OCI-M2 (cell line): ENCODE measurements at regions not wholly inside any gene's neighbourhood (a gene's known extent, or its start where the extent isn't known, plus 50 kb on each side); places are given as distances from the start of the nearest gene placed in this dataset.

Source experiments
- DNase-seq: peaks from one replicate; lab custom pipeline; 2025; ENCODE audit not compliant: unreplicated experiment; lab: John Stamatoyannopoulos, UW

DNA sequence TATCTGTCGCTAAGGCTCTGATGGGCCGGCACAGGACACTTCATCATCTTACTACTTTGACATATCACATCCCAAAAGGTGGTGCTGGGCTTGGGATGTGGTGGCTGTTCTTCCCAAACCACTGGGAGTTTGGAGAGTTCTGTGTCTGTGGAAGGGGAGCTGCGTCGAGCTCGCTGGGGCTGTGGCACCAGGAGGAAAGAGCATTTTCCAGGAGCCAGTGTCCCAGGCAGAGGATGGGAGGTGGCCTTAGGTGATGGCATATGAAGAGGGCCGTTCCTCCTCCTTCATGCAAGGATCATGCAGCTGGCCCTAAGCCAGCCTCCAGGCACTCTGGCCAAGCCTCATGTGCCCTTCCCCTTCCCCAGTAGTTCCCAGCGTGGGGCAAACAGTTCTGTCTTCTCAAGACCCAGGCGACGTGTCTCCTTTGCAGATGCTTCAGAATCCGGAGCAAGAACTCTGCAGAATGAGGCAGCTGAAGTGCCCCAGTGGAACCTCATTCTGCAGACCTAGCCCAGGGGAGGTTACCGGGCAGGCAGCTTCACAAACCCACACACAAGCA lies 89.4 kb upstream of the TNRC6C start:
- DNase-seq = no peak

DNA sequence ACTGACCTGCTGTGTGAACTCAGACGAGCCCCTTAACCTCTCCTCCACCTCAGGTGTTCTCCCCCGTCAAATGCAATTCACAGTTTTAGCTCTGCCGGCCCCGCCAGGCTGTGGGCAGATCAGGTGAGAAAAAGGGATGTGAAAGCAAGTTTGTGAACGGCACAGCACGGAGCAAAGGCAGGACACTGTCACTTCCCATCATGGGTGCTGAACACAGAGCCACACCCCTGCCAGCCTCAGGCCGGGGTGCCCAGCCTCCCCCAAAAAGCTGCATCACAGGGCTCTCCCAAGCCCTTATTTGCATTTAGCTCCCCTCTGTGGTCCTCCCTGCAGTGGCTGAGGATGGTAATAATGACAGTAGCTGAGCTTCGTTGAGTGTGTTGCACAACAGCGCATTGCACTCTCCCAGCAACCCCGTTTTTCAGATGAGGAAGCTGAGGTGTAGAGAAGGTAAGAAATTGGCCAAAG lies 88.8 kb upstream of the TNRC6C start:
- no peak for DNase-seq

DNA sequence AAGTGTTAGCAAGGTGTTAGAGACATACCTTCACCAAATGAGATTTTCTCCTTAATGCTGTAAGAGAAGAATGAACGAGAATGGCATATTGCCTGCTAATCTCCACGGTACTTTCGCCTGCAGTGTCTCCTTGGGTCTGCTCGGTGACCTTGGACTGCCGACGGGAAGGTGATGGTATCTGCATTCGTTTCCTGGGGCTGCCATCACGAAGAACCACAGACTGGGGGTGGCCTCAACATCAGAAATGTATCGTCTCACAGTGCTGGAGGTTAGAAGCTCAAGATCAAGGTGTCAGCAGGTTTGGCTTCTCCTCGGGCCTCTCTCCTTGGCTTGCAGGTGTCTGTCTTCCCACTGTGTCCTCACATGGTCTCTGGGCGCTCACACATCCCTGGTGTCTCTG lies 86.3 kb upstream of the TNRC6C start:
- no peak for DNase-seq

DNA sequence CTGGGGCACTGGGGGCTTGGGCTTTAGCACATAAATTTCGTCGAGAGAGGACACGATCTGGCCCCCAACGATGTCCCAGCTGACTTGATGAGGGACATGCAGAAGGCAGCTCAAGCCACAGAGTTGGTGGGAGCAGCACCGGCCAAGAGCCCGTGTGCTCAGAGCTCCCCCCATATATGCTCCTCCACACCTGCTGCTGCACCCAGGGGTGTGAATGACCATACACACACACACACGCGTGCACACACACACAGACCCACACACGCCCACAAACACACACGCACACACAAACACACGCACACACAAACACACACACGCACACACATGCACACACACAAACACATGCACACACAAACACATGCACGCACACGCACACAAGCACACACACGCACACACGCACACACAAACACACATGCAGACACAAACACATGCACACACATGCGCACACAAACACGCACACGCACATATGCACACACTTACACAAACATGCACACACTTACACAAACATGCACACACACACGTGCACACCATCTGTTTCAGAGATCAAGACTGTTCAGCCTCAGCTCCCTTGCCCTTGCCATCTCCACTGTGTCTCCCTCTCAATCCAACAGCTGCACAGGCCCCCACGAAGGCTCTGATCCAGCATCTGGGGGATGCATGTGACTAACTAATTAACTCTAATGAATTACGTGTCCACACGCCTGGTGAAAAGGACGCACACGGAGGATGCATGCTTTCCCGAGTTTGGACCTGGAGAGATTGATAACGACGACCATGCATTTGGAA lies 85.6 kb upstream of the TNRC6C start:
- DNase-seq = no peak

DNA sequence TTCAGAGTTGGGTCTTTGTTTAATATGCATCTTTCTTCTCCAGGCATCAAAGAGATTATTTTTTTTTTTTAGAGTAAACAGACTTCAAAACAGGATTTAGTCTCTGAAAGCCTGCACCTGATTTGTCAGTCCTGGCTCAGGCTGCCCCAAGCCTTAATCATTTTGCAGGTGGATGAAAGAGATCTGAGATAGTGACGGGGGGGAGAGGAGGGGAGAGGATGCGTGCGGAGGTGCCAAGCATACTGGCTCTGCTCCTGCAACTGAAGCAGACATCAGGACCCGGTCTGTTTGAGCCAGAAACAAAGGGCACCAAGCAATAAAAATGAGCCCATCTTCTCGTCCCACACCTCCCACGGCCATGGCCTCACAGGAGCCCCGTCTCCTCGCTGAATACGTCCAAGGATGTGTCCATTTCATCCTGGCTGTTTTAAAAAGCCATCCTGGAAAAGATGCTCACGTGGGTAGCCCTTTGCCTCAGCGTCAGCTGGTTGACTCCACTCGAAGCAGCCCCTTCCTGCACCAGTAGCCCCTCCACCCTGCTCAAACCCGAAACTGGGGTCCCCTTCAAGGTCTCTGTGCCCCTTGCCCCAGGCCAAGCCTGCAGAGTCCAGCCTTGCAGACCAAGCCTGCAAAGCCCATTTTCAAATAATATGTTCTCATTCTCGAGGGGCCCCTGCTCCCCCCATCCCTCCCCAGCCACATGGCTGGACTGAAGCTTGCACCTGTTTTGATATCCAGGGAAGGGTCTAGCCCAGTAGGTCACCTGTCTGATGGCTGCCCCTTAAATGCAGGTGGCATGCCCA lies 84.8 kb upstream of the TNRC6C start:
- no peak for DNase-seq

DNA sequence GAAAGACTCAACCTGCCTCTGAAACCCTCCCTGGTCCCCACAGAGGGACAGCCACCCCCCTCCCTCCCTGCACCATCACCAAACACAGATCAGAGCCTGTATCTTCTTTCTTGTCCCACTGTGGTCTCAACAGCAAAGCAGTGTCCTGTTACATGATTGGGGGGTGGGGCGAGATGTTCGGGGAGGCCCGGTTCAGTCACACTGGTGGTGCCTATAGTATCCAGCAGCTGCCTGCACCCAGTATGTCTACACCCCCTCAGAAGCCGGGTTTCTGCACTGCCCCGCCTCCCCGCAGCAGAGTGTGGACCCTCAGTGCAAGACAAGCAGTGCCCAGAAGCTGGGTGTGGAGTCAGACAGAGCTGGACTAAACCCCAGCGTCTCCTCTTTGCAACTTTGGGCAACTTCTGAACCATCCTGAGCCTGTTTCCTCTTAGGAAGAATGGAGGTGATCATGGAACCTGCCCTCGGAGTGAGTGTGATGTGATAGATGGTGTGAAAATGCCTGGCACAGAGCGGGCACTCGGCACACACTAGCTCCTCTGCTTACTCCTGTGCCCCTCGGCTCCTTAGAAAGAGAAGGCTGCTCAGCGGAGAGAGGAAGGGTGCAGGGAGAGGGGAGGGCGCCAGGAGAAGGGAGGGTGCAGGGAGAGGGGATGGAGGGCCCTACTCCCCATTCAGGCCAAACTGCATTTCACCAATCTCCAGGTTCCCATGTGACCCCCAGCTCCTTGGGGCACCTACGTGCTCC lies 84.0 kb upstream of the TNRC6C start:
- no peak for DNase-seq

DNA sequence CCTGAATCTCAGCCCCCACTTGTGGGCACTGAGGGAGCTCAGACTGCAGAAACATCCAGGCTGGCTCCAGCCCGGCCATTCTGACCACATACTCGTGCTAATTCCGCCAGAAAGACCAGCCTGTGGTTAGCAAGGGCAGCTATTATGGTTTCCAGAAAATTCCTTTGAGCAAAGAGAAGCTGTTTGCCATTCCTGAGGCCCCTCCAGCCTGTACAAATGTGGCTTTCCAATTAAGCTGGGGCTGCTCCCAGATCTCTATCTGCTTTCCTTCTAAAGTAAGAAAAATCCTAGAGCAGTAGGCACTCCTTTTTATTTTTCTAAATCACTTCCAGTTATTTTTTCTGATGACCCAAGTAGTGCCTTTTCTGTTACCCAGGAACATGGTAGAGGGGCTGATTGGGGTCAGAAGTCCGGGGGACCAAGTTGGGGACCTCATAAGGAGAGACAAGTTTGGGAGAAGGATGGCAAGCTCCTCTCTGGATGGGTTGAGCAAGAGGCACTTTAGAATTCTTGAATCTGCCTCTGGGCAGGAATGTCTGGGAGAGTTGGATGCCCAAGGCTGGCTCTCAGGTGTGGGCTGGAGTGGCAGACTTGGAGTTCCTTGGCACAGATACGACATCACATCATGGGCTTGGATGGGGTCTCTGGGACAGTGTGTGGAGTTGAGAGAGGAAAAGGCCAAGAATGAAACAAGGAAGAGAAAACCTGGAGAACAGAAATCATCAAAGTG lies 83.3 kb upstream of the TNRC6C start:
- DNase-seq = no peak

DNA sequence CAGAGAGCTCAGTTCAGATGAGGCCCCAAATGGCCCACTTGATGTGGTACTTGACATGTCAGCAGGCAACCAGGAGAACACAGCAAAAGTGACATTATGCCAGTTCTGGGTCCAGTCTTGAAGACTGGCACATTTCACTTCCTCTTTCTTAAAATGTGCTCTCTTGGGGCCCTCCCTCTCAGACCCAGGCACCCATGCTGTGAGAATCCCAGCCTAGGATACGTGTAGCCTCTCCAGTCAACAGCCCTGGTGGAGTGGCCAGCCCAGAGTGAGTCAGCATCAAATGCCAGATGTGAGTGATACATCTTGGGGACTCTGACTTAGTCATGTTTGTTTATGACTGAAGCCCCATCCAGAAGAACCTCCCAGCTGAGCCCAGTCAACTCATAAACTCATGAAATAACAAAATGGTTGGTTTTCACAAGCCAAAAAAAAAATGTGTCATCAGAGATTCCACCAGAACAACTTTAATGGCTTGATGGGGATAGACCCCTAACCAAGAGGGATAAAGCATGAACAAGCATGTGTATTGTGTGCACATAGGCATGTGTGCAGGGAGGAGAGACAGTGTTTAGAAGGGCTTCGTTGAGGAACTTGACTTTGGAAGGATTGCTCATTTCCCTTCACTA lies 82.5 kb upstream of the TNRC6C start:
- DNase-seq = no peak

DNA sequence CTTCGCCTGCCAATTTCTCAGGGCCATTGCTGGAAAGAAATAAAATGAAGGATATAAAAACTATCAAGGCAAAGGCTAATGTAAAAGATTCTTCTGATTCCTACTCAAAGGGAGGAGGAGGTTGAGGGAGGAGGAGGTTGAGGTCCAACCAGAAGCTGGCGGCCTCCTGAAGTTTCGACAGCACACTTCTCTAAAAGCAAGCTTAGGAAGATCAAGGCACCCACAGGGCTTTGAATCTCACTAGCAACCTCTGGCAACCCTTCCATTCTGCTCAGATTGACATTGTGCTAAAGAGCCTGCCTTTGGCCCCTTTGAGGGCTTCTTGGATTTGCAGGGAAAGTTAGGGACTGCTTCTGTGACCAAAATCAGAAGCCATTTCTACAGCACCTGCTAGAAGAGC lies 81.5 kb upstream of the TNRC6C start:
- no peak for DNase-seq

DNA sequence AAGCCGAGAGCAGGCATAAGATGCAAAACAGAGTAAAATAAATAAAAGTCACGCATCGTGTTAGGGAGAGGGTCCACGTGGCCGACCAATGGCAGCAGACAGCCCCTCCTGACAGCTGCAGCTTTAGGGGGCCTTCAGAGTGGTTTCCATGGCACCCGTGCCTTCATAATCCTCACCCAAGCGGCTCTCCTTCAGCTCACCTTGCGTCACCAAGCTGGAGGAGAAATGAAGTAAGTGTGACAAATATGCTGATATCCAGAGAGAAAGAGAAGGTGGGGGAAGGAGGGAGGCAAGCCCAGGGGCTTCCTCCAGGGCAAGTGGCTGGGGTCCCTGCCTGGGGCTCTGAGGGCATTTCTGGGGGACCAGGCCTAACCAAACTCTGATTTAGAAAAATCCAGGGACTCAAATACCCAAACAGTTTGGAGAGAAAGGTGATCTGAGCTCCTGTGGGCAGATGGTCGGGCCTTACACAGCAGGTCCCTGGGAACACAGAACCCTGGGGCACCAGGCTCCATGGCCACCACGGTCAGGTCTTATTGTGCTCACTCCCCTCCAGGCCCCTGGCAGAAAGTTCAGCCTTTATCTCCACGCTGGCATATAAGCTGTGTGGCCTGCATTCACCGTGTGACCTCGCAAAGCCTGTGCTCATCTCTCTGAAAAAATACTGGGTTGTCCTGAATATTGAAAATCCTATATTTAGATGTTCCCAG lies 80.7 kb upstream of the TNRC6C start:
- DNase-seq = no peak

DNA sequence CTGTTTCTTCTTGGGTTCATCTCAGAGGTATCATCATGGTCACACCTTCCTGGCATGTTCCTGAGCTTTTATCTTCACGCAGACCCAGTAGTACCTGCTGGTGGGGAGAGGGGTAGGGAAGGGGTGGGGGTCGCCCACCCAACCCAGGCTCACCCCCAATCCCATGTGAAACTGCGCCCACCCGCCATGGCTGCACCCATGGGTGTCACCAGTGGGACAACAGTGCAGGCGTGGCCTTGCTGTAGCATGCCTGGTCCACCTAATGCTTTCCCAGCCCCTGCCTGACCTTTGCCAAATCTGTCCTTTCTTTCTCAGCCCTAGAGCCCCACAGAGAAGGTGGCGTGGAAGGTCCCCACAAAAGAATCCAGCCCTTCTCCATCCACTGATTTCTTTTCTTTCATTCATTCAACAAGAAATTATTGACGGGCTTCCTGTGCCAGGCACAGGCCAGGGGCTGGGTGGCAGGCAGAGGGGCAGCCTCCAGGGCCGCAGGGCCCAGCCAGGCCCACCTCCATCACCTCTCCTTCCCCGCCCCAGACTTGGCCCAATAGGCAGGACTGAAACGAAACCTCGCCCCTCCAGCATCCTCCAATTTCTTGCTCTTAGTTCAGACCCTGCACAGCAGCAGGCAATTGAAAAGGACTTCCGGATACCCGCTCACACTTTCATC lies 79.1 kb upstream of the TNRC6C start:
- DNase-seq = no peak

DNA sequence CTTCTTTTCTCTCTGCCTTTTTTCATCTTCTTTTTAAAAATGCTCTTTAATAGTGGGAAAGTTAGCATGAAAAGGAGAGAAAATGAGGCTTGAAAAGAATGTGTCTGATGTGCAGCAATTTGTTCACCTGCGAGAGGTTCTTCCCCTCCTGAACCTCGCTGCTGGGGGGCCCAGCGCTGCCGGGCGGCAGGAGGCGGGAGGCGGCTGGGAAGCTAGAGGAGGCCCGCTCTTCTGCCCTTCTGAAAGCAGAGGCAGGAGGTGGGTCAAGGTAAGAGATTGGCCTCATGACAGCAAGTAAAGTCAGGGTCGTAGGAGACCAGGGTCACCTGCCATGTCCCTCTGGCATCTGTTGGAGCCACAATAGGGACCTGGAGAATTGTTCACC lies 78.6 kb upstream of the TNRC6C start:
- no peak for DNase-seq

DNA sequence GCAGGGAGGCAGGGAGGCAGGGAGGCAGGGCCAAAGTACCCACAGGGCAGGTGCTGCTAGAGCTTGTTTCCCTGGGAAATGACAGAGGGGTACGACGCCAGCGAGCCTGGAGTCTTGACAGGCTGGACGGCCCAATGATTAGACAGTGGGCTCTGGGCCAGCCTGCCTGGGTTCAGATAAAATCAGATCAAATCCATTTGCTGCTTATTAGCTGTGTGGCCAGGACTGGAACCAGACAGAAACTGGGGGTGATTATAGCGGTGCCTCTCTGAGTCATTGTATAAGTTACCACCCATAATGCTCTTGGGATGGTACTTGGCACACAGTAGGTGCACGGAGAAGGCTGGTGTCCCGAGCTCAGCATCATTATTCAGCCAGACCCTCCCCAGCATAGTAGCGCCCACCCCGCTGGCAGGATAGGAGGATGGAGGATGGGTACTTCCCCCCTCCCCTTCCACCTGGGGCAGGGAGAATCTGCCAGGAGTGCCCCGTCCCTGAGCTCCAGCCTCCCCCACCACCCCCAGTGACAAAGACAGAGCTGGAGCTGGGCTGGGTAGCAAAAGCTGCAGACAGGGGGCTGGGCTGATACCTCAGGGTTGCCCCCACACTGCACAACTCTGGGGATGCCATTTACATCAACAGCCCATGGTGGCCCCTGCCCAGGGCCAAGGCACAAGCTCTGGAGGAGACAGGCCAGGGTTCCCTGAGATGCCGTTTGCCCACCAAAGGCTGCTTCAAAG lies 77.6 kb upstream of the TNRC6C start:
- no peak for DNase-seq

DNA sequence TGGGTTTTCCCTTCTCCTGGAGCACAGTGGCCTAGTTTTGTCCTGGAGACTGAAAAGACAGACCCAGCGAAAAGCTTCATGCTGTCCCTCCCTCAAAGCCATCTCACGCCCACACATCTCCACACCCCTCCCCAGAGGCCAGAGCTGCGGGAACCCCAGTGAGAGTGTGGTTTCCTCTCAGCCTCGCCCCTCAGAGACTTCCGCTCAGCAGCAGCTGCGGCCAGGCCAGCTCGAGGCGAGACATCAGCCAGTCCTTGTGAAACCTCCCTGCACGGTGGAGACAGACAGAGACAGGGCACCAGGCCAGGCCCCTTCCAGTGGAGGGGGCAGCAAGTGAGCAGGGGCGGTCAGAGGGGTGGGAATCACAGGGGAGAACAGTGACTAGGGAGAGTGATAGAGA lies 77.0 kb upstream of the TNRC6C start:
- no peak for DNase-seq

DNA sequence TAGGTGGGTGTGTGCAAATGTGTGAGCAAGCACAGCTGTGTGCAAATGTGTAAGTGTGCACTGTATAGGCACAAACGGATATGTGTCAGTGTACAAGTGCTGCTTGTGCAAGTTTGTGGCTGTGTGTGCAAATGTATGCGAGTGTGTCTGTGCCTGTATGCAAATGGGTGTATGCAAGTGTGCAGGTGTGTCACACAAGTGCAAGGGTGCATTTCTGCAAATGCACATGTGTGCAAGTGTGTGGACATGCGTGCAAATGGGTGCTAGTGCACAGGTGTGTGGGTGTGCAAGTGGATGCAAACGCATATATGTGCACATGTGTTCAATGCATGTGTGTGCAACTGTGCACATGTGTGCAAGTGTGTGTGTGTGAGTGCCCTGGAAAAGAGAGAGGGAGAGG lies 76.5 kb upstream of the TNRC6C start:
- no peak for DNase-seq

DNA sequence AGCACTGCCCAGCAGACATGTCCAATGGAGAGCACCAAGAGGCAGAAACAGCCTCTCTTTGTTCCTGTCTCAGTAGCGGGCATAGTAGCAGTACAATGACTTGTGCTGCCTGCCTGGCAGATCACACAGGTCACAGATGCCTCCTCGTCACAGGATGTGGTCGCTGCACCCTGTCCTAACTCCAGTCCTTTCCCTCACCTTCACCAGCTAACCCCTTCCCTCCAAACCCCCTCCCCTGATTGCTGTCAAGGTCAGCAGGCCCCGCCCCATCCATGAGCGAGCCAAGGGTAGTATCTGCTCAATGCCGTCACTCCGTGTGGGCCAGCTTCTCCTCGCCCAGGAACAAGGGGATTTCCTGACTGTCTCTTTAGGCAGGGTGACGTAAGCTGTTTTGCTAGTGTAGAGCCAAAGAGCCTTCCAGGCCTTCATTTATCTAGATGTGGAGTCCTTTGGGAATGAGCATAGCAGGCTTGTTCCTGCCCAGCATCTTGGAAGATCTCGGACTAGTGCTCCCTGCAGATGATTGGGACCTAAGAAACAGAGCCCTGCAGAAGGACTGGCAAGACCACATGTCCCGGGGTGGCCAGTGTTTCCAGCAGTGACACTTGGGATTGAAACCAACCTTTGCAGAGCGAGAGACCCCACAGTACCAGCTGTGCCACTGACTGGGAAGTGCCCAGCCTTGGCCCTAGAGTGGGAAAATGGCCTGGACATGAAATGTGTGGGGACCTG lies 75.9 kb upstream of the TNRC6C start:
- no peak for DNase-seq

DNA sequence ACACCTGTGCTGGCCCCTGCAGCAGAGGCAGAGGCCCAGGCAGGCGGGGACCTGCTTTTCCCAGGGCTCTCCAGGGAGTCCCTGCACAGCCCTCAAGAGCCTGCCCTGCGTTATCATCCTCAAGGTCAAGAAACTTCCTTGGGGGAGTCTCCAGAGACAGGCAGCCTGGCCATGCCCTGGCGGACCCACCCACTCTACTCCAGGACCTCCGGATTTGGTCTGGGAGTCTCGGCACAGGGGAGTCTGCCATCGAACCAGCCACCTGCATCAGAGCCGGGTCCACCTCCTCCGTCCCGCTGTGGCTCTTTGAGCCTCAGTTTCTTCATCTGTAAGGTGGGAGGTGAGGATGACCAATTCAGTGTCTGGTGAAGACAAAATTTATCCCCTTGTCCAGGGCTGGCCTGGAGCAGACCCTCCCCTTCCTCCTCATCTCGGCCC lies 75.3 kb upstream of the TNRC6C start:
- DNase-seq = no peak

DNA sequence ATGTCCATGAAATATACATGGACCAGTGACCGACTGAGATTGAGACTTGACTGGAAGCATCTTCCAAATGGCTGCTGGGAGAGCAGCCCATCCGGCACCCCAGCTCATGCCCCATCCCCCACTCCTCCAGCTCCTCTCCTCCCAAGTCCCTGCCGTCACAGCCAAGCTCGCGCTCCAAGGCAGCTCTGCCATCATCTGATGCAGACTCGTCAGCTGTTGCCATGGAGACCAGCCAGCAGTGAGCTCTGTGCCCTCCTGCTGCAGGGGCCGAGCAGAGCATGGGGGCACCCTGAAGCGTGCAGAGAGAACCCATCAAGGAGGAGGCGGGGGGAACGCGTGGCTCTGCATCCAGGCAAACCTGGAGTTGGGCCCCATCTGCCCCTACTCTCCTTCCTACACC lies 74.5 kb upstream of the TNRC6C start:
- DNase-seq = no peak
